NCI-H748 (cell line): ENCODE measurements at regions not wholly inside any gene's neighbourhood (a gene's known extent, or its start where the extent isn't known, plus 50 kb on each side); places are given as distances from the start of the nearest gene placed in this dataset.
"Not testable (repeated sequence)": the region's sequence is repeated elsewhere in the genome, so short reads cannot be mapped to it uniquely, and the experiment has no call there.

ENCODE experiments used
- DNase-seq: peaks from one replicate; lab custom pipeline; 2025; ENCODE audit not compliant: unreplicated experiment; lab: John Stamatoyannopoulos, UW

DNA sequence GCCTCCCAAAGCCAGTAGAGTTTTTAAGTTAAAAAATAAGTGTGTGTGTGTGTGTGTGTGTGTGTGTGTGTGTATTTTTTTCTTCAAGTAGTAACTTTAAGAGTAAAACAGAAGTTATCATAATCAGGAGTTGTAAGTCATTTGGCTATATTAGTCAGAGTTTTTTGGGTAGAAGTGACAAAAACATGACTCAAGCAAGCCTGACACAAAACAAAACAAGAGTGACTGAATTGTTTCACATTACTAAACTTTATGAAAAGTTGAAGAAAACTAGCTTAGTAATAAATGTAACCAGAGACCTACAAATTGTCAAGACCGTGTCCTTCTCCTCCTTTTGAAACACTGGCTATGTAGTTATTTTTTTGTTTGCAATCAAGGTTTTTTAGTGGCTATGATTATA is 738.0 kb upstream of the PITX2 start:
- DNase-seq: no peak

DNA sequence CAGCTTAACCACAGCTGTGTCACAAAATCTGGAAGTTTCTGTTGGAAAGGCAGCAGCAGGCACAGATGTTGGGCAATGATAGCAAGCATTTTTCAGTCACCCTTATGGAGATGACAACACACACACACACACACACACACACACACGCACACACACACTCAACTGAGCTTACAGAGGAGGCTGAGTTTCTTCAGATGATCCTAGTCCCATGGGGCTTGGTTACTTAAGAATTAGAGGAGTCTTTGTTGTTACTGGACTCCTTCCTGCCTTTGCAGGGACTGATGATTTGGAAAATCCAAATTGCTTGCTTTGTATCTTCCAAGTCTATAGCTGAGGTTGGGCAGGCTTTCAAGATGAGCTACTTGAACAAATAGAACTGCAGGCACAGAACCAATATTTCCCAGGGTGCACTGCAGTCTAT is 740.1 kb upstream of the PITX2 start:
- no peak for DNase-seq

DNA sequence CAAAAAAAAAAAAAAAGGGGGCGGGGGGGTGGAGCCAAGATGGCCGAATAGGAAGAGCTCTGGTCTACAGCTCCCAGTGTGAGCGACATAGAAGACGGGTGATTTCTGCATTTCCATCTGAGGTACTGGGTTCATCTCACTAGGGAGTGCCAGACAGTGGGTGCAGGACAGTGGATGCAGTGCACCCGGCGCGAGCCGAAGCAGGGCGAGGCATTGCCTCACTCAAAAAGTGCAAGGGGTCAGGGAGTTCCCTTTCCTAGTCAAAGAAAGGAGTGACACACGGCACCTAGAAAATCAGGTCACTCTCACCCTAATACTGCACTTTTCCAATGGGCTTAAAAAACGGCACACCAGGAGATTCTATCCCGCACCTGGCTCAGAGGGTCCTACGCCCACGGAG is 755.0 kb upstream of the PITX2 start:
- DNase-seq: not testable (repeated sequence)

DNA sequence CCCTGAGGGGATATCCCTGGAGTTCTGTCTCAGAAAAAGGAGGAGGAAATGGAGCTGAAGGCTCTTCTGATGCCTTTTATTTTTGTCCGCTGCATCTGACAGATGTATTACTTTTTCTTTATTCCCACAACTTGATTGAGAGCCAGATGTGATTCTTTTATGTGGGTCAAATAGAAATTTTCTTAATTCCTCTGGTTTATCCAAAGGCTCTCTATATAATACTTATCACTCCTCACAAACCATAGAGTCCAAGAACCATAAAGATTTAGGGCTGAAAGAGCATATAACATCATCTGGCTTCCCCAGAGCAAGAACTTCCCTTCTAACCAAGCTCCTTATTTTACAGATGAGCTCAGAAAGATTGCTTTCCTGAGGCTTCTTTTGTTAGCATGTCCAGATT is 756.7 kb upstream of the FAM241A start:
- DNase-seq: no peak

DNA sequence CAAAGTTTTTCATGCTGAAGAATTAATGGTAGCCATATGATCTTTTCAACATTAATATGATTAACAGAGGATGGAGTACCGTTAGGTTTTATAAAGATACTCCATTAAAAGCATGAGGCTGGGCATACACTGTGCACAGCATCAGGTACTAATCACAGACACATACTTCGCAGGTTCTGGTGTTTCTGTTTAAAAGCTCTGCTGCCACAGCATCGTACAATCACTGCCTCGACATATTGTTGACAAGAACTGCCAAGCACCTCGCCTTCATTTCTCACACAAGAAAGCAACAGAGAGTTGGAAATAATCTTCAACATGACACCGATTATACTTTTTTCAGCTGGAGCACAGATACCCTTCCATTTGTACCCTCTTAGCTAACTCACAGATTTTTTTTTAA is 753.4 kb upstream of the FAM241A start:
- DNase-seq: no peak

DNA sequence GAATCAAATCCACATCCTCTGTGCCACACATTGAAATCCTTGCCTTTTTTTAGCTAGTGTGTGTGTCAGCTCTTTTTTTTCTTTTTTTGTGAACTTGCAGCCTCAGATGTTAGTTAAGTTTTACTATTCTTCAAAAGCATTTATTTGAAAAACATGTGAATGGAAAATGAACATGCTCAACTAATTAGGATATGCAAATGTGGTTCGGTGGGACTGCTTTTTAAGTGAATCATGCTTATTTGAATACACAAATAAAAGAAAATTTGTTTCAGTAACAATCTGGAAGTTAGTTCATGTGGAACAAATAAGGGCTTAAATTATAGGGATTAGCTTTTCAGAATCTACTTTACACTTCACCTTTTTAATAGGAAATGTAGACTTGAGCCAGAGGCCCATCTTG is 751.5 kb upstream of the FAM241A start:
- no peak for DNase-seq

DNA sequence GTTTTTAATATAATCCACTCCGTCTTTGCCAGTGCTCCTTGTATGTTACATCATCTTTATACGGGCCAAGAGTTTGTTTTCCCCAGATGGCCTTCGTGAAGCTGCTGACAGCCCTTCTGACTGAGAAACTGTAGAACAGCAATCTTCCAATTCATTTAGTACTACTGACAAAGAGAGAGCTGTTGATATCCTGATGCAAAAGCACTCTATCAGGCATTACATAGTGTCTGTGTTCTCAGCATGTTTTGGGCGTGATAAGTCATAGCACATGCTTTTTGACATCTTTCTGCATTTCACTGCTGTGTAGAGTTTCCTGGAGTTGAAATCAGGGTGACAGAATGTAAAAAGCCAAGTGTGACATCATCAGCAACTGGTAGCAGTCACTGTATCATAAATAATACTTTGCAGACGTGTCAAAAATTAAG is 746.3 kb upstream of the FAM241A start:
- no peak for DNase-seq

DNA sequence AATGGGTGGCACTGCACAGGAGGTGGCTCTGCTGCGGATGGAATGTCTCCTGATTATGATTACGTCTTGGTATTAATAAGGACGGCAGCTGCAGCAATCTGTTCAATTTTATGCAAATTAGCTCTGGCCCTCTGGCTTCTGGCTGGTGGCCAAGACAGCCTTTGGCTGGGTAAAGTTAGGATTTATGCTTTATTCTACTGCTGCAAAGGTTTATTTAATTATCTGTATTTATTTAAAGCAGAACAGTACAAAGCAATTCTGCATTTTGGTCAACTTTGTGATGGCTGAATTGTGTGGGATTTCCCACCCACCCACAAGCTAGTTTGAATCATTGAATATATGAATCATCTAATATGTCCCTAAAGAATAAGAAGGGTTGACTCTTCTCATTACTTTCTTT is 745.6 kb upstream of the FAM241A start:
- peak; percentile 49 for DNase-seq

DNA sequence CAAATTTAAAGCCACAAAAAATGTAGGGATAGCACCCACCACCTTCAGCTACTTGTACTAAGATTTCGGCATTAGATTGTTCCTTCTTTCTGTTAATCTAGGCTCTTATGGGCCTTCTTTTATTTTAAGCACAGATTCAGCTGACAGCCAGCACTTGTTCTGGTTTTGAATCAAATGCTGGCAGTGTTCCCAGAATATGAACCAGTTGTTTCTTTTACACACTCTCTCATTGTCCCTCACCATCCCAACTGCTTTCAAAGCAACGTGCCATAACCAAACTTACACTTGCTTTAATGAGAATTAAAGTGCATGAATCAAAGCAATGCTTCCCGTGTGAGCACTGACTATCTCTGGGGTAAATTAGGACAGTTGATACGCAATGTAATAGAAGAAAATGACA is 744.5 kb upstream of the FAM241A start:
- peak; percentile 74 for DNase-seq

DNA sequence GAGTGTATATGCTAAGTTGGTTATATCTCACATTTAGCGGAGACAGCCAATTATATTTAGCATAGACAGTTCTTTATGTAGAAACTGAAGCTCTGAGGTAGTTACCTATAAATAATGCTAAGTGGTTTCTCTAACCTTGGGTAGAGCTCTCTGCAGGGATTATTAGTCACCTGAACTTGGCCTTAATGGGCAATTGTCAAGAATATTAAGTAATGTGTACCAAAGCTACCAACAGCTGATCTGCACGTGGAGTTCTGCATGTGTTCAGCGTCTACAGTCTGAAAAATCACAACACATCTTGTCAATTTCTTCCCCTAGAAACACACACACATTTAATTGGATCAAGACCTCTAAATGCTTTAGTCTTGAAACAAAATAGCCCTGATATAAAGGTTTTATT is 740.6 kb upstream of the FAM241A start:
- DNase-seq: no peak

DNA sequence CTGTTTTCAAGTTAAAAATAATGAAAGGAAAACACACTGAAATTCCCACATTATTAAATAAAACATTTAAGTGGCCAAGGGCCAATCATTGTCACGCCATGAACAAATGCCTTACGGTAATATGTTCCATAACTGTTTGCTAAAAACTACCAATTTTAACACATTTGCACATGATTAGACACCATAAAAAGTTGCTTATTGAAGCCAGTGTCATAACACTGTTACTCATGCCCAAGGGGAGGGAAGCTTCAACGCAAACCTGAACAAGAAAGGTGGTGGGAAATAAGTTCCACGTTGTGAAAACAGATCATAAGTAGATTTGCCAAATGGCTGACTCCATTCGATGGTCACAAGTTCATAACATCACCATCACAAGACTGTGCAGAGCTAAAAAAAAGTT is 739.3 kb upstream of the FAM241A start:
- no peak for DNase-seq

DNA sequence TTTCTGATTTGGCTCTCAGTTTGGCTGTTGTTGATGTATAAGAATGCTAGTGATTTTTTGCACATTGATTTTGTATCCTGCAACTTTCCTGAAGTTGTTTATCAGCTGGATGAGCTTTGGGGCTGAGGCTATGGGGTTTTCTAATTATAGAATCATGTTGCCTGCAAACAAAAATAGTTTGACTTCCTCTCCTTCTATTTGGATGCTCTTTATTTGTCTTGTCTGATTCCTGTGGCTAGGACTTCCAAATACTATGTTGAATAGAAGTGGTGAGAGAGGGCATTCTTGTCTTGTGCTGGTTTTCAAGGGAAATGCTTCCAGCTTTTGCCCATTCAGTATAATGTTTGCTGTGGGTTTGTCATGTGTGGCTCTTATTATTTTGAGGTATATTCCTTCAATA is 734.7 kb upstream of the FAM241A start:
- DNase-seq: no peak

DNA sequence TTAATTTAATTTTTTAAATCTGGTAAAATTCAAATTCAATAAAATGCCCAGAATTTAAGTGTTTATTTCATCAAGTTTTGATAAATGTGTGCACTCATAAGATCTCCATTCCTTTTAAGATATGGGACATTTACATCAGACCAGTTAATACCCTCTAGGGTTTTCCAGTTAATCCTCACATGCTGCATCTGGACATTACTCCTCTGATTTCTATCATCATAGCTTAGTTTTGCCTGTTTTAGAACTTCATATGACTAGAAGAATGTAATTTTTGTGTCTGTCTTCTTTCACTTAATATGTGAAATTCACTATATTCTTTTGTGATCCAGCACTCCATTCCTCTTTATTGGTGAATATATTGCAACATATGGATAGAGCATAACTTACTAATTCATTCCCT is 727.7 kb upstream of the FAM241A start:
- no peak for DNase-seq

DNA sequence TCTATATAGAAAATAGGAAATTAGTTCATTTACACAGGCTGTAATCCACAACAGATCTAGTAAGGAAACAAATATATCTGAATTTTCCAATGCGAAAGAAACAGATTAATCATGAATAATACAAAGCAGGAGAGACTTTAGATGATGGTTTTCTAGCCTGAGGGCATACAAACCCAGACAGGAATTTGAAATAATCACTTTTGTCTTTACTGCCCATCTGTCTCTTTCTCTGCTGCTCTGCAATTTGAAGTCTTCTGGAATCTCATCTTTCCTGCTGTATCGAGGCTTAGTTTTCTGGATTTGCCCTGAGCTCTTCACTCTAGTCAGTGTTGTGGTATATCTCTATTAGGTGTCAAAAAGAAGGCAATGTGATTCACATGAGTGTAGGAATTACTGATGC is 711.8 kb upstream of the FAM241A start:
- DNase-seq: no peak

DNA sequence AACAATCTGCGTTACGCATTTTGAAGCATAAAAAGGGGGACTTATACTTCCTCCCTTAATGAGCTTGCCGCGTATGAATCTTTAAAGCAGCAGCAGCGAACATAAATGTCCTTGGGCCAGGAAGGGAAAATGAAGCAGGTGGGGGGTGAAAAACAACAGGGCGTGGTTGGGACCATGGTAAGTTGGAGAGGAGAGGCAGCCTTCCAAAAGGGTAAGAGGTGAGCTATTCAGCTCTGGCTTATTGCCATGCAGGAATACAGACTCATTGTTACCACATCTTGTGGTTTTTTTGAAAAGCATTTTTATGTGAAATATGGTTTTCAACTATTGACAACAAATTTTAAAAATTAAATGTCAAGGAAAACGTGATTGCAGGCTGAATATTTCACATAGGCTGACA is 710.7 kb upstream of the FAM241A start:
- DNase-seq: no peak

DNA sequence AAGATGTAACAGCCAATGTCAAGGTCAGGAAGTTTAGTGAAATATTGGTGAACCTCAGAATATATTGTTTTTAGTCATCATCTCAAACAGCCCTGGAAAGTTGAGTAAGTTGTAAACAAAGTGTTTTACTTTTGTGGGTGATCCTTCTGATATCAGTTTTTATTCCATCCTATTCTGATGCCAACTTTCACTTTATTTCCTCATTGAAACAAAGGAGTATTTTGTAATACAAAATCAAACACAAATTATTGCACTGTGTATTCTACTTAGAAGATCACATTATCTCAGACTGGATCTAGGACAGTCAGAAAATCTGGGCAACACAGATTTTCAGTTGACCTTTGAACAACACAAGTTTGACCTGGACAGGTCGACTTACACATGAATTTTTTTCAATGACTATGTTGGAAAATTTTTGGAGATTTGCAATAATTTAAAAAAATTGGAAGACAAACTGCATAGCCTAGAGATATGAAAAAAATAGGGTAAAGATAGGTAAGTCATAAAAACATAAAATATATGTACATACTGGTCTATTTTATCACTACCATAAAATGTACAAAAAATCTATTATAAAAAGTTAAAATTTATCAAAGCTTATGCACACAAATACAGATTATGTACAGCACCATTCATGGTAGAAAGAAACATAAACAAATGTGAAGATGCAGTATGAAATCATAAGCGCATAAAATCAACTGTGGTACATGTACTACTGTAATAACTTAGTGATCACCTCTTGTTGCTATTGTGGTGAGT is 709.1 kb upstream of the FAM241A start:
- DNase-seq: no peak

DNA sequence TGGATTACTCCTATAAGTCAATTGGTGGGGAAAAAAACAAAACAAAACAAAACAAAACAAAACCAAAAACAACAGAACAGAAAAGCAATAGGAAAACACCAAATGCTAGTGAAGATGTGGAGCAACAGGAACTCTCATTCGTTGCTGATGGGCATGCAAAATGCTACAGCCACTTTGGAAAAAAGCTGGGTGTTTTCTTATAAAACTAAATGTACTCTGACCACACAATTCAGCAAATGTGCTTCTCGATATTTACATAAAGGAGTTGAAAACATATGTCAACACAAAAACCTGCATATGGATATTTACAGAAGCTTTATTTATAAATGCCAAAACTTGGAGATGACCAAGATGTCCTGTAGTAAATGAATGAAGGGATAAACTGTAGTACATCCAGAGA is 703.6 kb upstream of the FAM241A start:
- DNase-seq: no peak

DNA sequence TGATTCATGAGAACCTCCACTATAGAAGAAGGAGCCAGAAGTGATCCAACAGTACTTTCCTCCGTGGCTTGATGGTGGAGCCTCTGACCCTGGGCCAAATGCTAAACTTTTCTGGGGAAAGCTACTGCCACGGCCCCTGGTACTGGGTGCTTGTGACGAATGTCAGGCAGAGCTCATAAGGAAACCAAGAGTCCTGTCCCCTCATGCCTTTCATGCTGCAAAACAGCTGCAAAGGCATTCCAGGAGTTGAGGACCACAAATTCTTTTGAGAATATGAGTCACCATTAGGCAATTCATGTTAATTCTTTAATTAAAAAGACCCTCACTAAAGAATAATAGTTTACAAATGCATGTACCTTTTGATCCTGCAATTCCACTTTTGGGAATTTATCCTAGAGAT is 700.4 kb upstream of the FAM241A start:
- not testable (repeated sequence) for DNase-seq

DNA sequence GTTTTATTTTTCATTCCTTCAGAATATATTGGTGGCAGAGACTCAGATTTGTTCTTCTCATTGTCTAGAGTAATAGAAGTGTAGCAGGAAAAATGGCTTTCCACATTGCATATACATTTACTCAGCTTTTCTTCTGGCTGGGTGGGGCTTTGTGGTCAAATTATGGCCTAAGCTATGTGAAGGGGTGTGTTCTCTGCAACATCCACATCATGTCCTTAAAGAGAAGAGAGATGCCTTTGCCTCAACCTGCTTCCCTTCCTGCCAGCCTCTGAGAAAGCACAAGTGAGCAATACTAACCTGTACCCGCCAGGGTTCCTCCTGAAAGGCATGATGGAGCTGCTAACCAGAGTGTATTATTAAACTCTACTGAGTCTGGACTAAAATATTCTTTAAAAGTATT is 695.6 kb upstream of the FAM241A start:
- DNase-seq: no peak

DNA sequence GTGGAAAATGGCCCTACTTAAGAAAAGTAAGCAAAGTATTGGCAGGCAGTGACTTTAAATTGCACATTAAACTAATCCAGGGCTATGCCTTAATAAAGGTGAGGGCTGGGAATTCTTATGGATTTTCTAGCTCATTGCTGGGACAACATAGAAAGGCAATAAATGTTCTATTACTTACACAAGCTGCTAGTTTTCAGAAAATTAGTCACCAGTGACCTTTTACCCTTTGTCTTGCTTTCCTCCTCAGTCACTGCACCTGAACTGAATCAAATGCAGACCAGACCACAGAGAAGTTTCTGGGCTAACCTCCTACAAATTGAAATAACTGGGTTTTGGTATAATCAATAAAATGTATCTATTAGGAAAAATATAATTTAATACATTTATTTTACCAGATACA is 694.4 kb upstream of the FAM241A start:
- DNase-seq: no peak

DNA sequence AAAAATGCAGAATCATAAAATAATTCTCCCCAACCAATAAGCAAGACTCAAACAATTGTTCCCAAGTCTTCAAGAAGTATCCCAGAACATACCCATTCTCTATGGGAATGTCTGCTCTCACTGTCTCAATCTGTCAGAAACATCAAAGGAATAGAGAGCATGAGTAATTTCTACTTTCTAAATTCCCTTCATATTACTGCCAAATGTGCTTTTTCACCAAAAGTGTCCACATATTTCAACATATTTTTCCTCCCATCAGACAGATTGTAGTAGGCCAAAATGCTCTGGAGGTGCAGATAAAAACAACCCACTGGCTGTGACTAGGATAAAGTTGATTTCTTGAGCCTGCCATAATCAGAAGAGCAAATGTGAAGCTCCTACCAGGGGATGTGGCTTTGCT is 692.0 kb upstream of the FAM241A start:
- no peak for DNase-seq

DNA sequence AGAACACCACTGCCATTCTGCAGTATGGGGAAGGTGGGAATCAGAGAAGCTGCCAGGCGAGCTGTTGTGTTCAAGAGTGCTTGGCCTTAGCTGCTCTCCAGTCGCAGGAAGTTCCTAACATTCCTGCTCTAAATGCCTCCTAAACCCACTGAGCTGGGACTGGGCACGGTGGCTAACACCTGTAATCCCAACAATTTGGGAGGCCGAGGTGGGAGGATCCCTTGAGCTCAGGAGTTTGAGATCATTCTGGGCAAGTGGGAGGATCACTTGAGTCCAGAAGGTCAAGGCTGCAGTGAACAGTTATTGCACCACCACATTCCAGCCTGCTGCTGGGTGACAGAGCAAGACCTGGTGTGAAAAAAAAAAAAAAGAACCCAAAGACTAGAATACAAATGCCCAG is 690.3 kb upstream of the FAM241A start:
- DNase-seq: no peak

DNA sequence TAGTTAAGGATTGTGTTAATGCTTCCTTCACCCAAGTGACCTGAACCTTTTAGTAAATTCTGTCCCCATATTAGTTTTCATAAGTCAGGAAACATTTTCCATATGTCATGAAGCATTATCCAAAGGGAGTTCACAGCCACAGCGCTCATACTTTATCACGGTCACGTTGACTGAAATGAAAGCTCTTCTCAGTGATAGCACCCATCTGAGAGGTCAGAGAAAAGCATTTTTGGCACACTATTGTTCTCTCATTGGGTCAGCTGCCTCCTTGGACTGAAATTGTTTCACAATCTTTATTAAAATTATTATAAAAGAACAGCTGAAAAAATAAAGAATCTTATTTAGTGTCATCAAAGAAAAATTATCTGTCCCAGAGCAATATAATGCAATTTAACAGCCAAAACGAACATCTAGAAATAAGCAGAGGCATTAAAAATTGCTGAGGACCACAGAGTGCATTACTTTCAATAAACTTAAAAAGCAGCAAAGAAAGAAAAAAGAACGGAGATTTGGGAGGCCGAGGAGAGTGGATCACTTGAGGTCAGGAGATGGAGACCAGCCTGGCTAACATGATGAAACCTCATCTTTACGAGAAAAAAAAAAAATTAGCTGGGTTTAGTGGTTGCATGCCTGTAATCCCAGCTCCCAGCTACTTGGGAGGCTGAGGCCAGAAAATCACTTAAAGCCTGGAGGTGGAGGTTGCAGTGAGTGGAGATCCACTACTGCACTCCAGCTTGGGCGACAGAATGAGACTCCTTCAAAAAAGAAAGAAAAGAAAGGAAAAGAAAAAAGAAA is 680.8 kb upstream of the FAM241A start:
- DNase-seq: no peak
